GM18508 (cell line): ENCODE measurements at regions not wholly inside any gene's neighbourhood (a gene's known extent, or its start where the extent isn't known, plus 50 kb on each side); places are given as distances from the start of the nearest gene placed in this dataset.

Experiments used
- ATAC-seq: cut with Tn5 transposase; IDR thresholded peaks from one replicate; pipeline ENCODE4 v1.9.1; 2021; ENCODE audit warnings: moderate number of reproducible peaks; ENCODE audit not compliant: insufficient read depth, unreplicated experiment

- no peak for ATAC-seq
These were observed 156.4 kb upstream of the KL start for GRCh38 chr13:32859707-32860292.

GRCh38 chr13:32861304-32861703 lies 154.9 kb upstream of the KL start:
- no peak for ATAC-seq

GRCh38 chr13:32863596-32863995 lies 152.6 kb upstream of the KL start:
- ATAC-seq = no peak

- ATAC-seq = no peak
These were observed 149.3 kb upstream of the KL start for GRCh38 chr13:32866921-32867320.

- no peak for ATAC-seq
These were observed 138.7 kb upstream of the KL start for GRCh38 chr13:32877491-32877890.

- ATAC-seq = no peak
These were observed 138.1 kb upstream of the KL start for GRCh38 chr13:32878163-32878562.

- no peak for ATAC-seq
These were observed 135.6 kb upstream of the KL start for GRCh38 chr13:32880636-32881035.

GRCh38 chr13:32881074-32881776 lies 135.0 kb upstream of the KL start:
- ATAC-seq = no peak

GRCh38 chr13:32881777-32882145 lies 134.5 kb upstream of the KL start:
- ATAC-seq = no peak

GRCh38 chr13:32882691-32883090 lies 133.5 kb upstream of the KL start:
- ATAC-seq = no peak

- ATAC-seq = no peak
These were observed 132.7 kb upstream of the KL start for GRCh38 chr13:32883474-32883873.

GRCh38 chr13:32887617-32888016 lies 128.6 kb upstream of the KL start:
- no peak for ATAC-seq

- ATAC-seq = no peak
These were observed 126.1 kb upstream of the KL start for GRCh38 chr13:32889986-32890565.

- no peak for ATAC-seq
These were observed 123.0 kb upstream of the KL start for GRCh38 chr13:32893176-32893575.

GRCh38 chr13:32894589-32895001 lies 121.6 kb upstream of the KL start:
- no peak for ATAC-seq

GRCh38 chr13:32895296-32895695 lies 120.9 kb upstream of the KL start:
- ATAC-seq = no peak

GRCh38 chr13:32897296-32897695 lies 118.9 kb upstream of the KL start:
- no peak for ATAC-seq

GRCh38 chr13:32902029-32902780 lies 114.0 kb upstream of the KL start:
- no peak for ATAC-seq

- ATAC-seq = no peak
These were observed 113.3 kb upstream of the KL start for GRCh38 chr13:32902874-32903273.

- no peak for ATAC-seq
These were observed 112.5 kb upstream of the KL start for GRCh38 chr13:32903720-32904119.

- no peak for ATAC-seq
These were observed 112.0 kb upstream of the KL start for GRCh38 chr13:32904266-32904665.
